ENCODE measurements at regions not wholly inside any gene's neighbourhood (a gene's known extent, or its start where the extent isn't known, plus 50 kb on each side); places are given as distances from the start of the nearest gene placed in this dataset.

- DNase-seq: no peak
Observed at GRCh38 chr9:108083160-108083750, 593.7 kb upstream of the KLF4 start.

- no peak for DNase-seq
Observed at GRCh38 chr9:108081112-108081511, 591.5 kb upstream of the KLF4 start.

DNA sequence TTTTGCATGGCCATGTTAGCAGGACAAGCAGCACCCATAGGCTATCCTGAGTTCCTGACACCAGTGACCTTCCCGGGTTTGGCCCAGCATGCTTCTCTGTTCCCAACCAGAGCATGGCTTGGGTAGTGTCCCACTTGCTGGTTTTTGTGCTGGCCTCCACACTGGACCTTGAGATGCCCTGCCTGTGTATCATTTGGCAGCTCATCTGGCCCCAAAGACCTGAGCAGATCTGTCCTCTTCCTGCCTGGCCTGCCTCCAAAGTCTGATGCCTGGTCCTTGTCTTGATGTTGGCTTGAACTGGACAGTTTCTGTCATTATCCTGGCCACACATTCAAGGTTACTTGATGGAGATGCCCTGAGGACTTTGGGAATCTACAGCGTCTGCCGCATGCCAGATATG lies 590.7 kb upstream of the KLF4 start:
- no peak for DNase-seq

DNA sequence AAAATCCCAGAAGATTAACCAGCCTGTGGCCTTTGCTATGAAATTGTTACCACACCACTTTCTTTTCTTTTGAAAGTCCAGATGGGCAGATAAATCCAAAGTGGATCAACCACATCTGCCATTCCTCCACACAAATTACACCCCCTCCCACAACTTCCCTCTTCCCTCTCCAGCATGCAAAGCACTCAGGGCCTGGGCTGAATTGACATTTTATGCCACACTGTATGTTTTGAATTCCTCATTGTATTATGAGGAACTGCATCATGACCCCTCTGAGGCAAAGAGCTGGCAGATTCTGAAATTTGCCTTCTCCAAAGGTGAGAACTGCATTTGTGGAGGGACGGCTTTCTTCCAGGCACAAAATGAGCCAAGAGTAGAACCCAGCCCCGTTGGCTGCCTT lies 589.2 kb upstream of the KLF4 start:
- no peak for DNase-seq

DNA sequence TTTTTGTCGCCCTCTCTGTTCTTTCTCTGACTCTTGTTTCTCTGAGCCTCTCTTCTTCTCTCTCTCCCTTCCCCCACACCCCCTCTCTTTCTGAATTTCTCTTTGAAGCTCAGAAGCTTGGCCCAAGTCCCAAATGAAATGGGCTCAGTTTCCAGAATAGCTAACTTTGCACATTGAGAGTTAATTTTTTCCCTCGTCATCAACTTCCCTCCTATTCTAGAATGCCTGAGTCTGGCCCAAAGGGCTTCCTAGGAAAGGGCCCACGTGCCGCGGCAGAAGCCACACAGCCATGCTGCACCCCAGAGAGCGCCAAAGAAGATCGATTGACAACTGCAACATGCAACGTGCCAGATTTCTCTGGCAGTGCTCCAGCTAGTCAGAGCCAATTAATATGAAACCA lies 588.8 kb upstream of the KLF4 start:
- no peak for DNase-seq

DNA sequence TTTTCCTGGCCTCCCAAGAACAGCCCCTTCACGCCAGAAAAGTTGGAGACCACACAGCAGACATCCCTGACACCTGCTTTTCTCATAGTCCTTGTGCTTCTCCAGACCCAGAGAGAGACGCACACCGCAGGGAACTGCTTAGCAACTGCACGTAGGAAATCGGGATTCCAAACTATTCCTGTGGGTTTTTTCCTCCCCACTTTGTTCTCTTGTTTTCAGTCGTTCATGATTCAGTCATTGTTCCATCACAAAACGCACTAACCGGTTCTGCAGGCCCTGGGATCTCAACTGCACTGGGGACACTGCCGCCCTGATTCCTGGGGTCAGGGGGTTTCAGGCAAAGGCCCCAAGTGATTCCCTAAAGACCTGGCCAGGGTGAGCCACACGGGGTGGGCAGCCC lies 588.0 kb upstream of the KLF4 start:
- DNase-seq: no peak

GRCh38 chr9:108074900-108075299 lies 585.3 kb upstream of the KLF4 start:
- no peak for DNase-seq

DNA sequence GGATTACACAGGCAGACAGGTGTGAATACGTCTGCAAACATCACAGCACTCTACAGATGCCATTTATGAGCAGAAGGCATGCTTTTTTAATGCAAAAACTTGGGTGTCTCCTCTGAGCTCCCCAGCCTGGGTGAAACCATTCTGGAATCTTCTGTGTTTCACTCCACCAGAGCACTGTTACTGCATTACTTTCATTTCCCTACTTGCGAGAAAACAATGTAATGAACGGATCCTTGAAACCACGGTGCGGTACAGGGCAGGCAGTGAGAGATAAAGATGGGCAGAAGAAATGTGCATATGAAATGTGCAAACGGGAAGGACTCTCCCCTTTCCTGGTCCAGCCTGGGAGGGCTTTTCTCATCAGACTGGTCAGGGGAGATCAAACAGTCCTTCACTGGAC lies 584.3 kb upstream of the KLF4 start:
- no peak for DNase-seq

GRCh38 chr9:108072740-108073139 lies 583.2 kb upstream of the KLF4 start:
- DNase-seq: no peak

GRCh38 chr9:108070861-108071260 lies 581.3 kb upstream of the KLF4 start:
- no peak for DNase-seq

- DNase-seq: no peak
Observed at GRCh38 chr9:108069991-108070390, 580.4 kb upstream of the KLF4 start.

DNA sequence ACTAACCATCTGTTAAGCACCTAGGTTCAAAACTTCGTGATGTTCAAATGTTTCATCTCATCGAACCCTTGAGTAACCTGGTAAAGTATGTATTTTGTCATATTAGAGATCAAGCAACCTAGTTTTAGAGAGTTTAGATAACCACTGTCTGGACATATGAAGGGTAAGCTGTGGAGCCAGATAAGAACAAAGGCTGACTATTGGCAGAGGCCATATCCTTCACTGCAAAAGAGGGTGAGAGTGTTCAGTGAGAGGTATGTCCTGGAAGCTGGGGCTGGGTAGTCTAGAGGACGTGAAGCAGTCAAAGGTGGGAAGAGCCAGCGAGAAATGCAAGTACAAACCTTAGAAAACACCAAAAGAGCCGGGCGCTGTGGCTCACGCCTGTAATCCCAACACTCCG lies 573.1 kb upstream of the KLF4 start:
- DNase-seq: no peak

DNA sequence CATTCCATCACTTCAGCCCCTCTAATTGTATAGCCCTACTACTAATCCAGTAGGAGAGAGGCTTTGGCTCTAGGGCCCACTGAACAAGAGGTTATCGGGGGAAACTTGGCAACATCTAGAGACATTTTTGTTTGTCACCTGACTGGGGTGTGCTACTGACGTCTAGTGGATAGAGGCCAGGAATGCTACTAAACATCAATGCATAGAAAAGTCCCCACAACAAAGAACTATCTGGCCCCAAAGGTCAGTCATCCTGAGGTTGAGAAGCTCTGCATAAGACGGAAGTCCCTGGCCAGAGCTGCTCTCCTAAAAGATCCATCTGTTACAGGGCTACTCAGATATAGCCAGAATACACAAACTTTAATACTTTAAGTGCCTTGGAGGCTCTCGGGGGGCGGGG lies 570.6 kb upstream of the KLF4 start:
- no peak for DNase-seq

GRCh38 chr9:108058135-108058814 lies 568.7 kb upstream of the KLF4 start:
- DNase-seq: no peak

- DNase-seq: no peak
Observed at GRCh38 chr9:108057421-108058134, 568.0 kb upstream of the KLF4 start.

GRCh38 chr9:108056805-108057386 lies 567.3 kb upstream of the KLF4 start:
- DNase-seq: no peak

DNA sequence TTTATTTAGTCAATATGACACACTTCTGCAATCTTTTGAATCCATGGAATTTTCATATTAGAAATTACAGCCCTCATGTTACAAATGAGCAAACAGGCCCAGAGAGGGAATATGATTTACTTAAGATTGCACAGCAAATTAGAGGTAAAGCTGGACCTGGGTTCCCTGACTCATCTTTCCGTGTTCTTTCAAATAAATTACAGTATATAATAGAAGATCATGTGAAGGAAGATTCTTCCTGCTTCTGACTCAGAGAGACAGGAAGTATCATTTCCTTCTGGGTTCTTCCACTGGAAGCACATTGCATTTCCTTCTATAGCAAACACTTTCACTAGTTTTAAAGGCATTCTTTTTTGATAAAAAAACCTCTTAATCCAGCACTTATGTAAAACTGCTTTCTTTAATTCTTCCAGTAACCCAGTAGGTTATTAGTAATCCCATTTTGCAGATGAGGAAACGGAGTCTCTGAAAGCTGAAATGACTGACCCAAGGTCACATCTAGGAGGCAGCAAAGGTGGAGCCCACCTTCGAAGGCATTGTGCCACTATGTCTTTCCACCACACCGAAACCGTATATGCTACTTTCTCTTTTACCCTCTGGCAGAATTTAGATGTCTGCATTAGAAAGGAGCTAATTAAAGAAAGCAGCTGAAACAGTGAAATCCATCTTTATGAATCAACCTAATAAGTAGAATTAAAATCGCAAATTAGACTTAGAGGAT lies 566.7 kb upstream of the KLF4 start:
- no peak for DNase-seq

- no peak for DNase-seq
Observed at GRCh38 chr9:108054131-108054630, 564.6 kb upstream of the KLF4 start.

DNA sequence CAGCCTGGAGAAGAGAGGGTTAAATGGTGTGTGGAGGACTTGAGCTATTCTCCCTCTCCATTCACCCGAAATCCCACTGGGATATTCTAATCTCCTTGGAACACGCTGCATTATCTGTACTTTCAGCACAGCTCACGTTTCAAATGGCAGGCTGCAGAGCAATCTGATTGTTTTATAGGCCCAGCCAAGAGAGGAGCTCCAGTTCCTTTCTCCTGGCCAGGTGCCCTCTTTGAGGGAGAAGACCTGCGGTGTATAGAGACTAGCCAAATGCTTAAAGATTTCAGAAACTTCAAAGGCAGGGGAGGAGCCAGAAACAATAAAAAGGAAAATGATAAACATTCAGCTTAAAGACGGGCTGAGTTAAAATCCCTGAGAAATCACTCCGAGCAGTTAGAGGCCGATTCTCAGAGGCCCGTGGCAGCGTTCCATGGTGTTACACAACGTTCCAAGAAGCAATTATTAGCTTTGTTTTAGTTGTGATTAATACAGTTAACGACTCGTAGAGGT lies 564.0 kb upstream of the KLF4 start:
- no peak for DNase-seq

DNA sequence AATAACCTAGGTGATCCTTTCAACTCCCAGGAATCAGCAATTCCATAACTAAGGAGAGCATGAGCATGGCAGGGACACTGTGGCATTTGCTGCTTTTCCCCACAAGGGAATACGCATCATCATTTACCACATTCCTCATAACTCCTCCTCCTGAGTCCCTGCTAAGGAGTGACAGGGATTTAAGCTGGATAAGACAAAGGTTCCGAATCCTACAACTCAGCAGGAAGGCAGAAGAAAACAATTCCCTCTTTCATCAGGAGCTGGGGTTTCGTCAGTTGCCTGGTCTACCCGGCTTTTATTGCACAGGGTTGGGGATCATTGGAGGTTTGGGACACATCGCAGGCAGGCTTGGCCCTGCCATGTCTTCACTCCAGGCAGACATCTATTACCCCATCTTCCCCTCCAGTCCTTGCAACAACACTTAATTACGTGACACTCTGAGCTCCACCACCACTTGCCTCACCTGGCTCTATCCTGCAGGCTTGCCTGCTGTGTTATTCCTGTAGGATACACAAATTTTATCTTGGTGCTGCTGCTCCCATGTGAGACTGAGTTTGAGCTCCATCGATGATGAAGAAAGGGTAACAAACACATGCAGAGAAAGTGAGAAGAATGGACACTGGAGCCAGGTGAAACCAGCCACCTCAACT lies 563.0 kb upstream of the KLF4 start:
- no peak for DNase-seq

DNA sequence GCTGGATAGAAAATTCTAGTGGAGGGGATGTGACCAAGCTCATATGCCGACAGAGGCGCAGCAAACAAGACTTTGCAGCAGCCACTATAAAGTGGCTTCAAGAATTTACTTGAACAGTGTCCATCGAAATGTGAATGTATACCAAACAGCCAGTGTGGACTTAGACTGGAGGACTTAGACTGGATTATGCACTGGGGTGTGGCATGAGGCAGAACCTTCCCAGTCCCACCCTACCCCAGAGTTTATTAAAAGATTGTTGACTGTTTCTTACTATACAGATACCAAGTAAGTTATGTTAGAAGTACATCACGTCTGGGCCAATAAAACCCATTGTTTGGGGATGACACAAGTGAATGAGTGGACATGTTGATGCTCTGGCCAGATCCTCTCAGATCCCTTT lies 561.3 kb upstream of the KLF4 start:
- DNase-seq: no peak
